NCI-H2081 (cell line): ENCODE measurements at regions not wholly inside any gene's neighbourhood (a gene's known extent, or its start where the extent isn't known, plus 50 kb on each side); places are given as distances from the start of the nearest gene placed in this dataset.
"Not testable (repeated sequence)": the region's sequence is repeated elsewhere in the genome, so short reads cannot be mapped to it uniquely, and the experiment has no call there.

ENCODE experiments used
- DNase-seq, 2 experiments: peaks; one replicate each; lab custom pipeline; 2025; lab: John Stamatoyannopoulos, UW

DNA sequence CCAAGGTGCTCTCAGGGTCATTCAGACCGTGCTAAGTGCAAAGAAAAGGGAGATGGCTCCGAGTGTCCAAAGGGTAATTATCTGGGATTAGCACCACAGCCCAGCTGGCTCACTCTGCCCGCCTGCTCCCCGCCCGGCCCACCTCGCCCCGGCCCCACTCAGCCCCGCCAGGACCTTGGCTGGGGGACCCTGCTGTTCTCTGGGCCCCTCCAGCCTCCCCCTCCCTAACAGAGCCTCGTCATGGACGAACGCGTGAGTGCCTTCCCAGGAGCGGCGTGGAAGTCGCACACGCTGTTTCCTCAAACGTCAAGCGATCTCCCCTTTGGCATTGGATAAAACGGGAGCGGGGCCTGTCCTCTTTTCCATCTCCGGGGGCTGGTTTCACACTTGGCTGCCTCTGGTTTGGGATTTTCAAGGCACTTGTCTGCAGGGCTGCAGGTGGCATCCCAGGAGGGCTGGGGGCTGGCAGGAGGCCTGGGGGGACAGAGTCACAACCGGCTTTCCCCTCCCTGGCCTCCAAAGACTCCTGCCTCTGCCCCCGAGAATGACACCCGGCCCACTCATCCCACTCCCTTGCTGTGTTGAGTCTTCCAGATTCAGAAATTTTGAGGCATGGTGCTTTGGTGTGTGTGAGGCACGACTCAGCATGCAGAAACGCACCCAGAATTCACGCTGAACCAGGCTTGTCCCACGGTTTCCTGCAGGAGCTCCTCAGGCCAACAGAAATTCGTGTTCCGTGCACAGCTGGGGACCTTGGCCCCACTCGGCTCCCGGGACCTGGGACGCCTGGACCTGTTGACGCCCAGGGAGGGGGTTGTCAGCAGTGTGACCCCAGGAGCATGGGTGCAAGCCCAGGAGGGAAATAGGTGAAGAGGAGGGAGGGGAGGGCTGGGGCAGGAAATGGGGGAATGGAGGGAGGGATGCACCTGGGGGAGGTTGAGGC, 110.0 kb downstream of the PDGFA start:
- DNase-seq, result no peak

DNA sequence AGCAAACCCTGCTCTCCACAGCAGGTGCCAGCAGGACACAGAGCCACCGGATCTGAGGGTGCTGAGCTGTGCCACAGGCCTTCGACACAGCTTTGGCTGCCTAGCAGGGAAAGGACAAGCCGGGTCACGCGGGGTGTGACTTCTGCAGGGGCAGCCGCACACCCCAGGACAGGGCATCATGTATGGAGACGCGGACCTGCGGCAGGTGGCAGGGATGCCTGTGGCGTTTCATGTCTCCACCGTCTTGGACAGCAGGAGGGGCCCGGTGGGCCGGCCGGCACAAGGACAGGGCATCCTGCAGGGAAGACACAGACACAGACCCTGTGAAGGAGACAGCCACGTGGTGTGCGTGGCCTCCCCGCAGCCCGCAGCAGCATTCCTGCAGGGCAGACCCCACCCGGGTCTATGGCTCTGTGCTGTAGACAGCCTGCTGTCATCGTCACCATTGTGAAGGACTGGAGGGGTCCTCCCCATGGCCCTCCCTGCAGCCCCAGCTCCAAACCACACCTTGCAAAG, 109.2 kb downstream of the PDGFA start:
- no peak for DNase-seq

DNA sequence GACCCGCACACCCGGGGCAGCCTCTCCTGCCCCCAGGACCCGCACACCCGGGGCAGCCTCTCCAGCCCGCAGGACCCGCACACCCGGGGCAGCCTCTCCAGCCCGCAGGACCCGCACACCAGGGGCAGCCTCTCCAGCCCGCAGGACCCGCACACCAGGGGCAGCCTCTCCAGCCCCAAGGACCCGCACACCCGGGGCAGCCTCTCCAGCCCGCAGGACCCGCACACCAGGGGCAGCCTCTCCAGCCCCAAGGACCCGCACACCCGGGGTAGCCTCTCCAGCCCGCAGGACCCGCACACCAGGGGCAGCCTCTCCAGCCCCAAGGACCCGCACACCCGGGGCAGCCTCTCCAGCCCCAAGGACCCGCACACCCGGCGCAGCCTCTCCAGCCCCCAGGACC, 108.5 kb downstream of the PDGFA start:
- not testable (repeated sequence) for DNase-seq

DNA sequence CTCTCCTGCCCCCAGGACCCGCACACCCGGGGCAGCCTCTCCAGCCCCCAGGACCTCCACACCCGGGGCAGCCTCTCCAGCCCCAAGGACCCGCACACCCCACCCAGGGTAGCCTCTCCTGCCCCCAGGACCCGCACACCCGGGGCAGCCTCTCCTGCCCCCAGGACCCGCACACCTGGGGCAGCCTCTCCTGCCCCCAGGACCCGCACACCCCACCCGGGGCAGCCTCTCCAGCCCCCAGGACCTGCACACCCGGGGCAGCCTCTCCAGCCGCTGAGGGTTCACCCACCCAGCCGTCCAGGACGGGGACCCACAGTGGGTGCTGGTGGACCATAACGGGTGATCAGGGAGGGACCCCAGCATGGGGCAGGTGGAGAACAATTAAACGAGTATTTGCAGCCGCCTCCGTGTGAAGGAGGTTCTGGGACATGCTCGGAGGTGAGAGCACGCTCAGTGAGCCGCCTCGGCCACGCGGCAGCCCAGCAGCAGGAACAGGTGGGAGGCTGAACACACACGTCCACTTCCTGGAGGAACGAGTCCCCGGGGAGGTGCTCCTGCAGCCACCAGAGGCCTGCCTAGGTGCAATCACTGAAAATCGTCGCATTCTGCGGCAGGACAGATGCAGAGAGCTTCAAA, 107.9 kb downstream of the PDGFA start:
- DNase-seq, result no peak

DNA sequence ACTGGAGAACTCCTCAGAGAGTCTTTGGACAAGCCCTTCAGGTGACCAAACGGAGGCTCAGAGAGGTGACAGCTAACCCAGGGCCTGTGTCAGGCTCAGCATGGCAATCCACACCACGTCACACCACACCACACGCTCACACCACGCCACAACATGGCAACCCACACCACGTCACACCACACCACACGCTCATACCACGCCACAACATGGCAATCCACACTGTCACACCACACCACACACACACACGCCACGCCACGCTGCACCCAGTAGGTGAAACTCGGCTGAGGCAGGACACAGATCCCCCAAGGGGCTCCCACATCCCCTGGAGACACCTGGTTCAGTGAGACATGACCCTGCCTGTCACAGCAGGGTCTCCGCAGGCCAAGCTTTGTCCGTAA, 107.3 kb downstream of the PDGFA start:
- DNase-seq, result no peak

DNA sequence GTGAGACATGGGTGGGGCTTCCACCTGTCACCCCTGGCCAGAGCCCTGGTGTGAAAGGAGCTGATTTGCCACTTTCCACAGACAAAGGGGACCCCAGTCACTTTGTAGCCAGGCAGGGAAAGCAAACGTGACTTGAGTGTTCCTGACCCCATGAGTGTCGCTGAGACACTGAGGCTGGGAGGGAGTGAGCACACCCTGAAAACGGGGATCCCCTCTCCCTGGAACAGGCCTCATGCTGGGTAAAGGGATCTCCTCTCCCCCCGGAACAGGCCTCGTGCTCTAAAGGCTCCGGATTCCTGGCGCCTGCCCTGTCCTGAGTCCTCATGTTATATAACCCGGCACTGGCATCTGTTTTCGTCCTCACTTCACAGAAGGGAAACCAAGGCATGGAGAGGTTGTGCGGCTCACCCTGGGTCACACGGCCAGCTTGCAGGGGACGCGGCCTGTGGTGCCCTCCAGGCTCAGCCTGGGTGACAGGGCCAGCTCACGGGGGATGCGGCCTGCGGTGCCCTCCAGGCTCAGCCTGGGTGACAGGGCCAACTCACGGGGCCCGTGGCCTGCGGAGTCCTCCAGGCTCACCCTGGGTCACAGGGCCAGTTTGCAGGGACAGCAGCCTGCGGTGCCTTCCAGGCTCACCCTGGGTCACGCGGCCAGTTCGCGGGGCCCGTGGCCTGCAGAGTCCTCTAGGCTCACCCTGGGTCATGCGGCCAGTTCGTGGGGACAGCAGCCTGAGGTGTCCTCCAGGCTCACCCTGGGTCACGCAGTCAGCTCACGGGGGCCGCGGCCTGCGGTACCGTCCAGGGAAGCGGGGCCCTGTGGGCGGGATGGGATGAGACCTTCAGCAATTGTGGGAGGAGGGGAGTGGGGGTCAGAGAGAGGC, 104.7 kb downstream of the PDGFA start:
- DNase-seq, result no peak

DNA sequence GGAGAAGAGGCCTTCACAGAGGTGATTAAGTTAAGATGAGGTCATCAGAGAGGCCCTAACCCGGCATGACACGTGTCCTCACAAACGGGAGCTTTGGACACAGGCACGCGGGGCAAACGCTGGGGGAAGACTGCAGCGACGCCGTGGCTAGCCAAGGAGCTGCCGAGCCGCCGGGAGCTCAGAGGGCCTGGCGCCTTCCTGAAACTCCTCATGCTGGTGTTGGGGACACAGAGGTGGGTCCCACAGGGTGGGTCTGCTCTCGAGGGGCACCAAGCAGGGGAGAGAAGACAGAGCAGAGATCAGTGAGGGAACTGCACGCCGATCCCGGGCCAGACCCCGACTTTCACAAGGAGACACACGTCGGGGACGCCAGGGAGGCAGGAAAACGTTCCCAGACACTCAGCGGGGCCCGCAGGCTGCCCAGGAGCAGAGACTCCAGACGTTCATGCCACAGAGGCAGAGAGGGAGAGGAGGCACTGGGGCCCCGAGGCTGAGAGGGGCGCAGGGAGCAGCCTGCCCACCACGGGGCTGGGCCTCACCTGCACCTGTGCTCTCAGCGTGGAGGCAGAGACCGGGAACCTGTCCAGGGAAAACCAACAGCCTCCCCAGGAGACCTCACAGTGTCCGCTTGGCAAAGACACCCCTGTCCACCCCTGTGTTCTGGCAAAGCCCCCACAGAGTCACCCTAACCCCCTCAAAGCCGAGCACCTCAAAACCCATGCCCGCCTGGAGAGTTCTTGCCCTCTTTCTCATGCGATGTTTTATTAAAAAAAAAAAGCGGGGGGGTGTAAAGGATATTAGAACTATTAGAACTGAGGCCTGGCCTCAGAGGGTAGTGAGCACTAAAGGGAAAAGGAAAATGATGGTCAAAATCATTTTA, 103.8 kb downstream of the PDGFA start:
- no peak for DNase-seq

DNA sequence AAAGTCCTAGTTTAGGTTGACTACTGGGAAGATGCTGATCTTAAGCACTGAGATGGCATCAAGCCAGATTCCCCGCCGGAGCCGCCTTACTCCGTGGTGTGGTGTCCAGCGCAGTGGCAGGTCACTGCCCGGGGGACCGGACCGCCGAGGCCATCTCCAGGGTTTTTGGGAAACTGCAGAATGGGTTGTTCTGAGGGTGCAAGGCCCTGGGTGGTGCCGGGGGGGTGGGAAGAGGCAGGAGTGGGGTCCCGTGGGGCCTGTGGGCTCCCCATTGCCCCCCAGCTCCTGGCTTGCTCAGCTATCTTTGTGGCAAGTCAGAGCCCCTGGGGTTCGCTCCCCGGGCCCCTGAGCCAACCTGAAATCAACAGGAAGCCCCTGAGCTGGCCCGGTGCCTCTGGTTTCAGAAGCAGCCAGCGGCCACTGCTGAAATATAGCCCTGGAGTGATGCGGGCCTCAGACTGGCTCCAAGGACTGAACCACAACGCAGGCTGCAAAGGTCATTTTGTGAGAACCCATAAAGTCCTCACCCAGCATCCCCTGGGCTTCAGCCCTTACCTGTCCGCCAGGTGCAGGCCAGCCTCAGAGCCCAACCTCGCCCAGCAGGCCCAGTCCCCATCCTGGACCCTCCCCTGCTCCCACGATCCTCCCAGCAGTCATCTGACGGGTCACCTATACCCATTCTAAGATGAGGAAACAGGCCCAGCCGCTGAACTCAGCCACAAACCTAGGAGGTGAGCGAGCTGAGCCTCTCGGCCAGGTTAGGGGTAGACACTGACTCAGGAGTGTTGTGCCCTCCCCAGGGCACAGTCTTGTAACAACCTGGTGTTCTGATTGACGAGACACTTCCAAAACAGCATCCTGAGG, 102.7 kb downstream of the PDGFA start:
- no peak for DNase-seq

DNA sequence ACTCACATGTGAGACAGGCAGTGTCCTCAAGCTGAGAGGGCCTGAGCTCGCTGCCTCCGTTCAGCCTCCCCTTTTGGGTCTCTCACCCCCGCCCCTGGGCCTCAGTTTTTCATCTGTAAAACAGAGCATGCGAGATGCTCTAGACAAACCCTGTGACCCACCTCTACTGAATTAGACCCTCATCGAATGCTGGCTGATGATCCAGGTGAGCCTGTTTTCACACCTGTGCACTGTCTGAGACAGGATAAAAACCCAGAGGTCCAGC, 102.1 kb downstream of the PDGFA start:
- DNase-seq, result no peak

DNA sequence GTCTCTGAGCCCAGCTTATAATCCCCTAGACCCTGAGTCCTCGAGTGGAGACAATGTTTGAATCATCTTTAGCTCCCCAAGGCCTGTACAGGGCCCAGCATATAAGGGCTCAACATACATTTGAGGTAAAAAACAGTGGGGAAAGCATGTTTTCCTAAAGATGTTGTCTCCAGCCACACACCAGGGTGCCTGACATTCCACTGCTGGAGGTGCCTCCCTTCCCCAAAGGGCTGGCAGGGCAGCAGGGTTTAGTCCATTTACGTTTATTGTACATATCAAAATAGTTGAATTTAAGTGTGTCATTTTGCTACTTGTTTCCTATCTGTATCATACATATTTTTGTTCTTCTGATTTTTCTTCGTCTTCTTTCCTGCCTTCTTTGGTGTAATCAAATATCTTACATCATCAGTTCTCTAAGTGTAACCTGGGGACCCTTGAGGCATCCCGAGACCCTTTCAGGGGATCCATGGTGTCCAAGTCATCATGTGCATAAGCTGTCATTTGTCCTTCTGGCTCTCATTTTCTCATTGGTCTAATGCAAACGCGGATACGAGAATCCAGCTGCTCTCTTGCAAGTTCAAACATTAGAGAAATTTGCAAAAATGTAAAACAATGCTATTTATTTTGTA, 101.6 kb downstream of the PDGFA start:
- DNase-seq, result no peak

DNA sequence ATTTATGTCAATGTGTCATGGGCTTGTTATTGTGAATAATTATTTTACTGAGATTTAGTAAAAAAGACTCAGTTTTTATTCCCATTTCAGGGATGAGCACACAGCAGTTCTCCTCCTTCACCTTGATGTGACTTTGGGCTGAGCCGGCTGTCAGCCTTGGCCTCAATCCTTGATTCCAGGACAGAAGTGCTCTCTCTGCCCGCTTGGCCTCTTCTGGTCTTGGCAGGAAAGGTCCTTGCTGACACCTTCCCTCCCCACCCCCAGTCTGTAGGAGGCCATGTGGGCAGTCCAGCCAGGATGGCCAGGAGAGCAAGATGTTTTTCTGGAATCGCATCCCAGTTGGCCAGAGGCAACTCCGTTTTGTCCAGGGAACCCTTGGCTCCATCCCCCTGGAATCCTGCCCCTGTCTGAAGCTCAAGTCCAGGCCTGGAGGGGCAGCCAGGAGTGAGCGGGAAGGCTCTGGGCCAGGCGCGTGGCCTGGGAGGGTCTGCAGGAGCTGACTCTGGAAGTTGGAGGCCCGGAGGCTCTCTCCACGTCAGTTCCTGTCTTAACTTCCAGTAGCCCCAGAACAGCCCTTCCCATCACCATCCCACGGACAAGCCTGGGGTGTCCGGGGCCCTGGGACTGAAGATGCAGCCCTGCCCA, 100.9 kb downstream of the PDGFA start:
- no peak for DNase-seq

DNA sequence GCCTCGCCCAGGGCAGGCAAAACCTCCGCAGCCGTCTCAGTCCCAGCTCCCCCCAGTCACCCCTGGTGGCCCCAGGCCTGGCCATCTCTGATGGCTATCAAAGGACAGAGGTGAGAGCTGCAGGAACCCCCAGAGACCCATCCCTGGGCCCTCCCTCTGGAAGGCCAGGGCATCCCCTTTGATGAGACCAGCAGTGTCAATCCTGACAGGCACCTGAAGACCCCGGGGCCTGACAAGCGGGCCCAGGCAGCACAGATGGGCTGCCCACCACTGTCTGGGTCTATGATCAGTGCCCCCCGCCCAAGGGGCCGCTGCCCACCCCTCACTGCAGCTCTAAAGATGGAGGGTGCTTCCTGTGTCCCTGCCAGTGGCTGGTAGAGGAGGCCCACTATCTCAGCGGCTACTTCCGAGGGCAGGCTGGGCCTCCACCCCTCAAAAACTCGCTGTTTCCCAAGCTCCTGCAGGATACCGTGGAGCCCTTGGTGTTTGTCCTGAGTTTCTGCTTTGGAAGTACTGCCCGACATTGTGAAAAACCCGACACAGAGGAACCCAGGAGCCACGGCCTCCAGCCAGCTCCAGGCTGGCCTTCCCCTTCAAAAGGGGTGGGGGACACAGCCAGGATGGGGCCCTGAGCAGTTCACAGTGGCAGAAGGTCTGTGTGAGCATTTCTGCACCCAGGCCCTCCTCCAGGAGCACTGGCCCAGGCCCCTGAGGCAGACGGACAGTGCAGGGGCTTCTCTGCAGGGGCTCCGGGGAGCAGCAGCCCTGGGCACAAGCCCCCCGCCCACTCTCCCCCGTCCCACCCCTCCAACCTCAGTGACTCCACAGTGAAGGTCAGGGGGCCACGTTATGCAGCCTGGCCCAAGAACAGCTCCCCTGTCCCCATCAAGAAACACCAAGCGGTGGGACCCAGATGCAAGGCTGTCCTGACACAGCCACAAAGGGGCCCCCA, 99.2 kb downstream of the PDGFA start:
- no peak for DNase-seq

DNA sequence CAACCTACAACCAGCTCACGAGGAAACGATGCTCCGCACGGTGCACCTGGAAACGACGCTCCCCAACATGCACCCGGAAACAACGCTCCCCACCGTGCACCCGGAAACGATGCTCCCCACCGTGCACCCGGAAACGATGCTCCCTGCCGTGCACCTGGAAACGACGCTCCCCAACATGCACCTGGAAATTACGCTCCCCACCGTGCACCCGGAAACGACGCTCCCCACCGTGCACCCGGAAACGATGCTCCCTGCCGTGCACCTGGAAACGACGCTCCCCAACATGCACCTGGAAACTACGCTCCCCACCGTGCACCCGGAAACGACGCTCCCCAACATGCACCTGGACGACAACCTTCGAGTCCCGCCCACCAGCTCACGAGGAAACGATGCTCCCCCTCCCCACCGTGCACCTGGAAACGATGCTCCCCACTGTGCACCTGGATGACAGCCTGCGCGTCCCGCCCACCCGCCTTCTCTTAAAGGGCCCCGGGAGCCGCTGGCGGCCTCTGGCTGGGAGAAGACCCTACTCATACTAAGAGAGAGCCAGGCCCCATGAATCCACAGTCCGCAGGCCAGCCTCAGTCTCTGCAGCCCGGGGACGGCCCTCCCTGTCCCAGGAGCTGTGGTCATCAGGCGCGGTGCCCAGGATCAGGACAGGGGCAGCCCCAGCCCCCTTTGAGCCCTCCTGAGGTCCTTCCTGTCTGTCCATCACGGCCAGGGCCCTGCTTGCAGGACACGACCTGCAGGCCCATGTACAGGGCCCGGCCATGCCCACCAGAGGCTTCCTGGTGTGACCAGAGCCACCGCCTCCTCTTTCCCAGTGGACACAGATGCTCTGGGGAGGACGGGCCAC, 98.3 kb downstream of the PDGFA start:
- DNase-seq, result peak; percentile 21 to 71

DNA sequence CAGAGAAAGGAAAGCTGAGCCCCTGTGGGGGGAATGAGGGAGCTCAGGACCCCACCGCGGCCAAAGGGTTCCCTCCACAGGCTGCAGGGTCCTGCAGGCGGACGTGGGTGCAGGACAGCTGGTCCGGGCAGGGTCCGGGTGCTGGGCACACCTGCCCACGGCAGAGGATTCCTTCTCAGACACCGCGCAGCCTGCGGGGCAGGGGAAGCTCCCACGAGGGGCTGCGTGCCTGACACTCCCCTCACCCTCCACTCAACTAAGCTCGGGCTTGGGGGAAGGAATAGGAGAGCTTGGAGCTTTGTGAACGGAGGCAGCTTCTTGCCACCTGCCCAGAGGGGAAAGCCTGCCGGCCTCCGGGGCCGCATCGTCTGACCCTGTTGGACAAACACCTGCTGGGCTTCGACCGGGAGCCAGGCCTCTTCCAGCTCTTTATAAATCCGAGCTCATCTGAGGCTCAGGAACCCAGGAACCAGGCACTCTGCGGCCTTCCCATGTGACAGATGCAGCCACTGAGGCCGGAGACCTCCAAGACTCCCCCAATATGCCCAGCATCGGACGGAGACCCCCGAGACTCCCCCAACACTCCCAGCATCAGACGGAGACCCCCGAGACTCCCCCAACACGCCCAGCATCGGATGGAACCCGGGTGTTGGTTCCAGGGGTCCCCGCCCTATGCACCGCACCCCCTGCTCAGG, 97.3 kb downstream of the PDGFA start:
- DNase-seq, result no peak

DNA sequence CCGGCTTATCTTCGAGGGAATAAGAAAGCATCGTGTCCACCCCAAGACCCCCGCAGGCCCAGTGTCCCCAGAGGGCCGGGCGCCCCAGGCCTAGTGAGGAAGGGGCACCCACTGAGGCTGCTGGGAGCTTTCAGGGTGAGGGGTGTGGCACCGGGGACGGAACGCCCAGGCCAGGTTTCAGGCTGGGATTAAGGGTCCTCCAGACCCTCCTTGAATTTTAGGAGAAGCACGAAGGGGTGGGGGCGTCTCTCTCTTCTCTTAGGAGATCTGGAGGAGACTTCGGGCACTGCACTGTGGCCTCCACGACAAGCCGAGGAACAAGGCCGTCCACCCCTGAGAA, 96.8 kb downstream of the PDGFA start:
- no peak for DNase-seq

DNA sequence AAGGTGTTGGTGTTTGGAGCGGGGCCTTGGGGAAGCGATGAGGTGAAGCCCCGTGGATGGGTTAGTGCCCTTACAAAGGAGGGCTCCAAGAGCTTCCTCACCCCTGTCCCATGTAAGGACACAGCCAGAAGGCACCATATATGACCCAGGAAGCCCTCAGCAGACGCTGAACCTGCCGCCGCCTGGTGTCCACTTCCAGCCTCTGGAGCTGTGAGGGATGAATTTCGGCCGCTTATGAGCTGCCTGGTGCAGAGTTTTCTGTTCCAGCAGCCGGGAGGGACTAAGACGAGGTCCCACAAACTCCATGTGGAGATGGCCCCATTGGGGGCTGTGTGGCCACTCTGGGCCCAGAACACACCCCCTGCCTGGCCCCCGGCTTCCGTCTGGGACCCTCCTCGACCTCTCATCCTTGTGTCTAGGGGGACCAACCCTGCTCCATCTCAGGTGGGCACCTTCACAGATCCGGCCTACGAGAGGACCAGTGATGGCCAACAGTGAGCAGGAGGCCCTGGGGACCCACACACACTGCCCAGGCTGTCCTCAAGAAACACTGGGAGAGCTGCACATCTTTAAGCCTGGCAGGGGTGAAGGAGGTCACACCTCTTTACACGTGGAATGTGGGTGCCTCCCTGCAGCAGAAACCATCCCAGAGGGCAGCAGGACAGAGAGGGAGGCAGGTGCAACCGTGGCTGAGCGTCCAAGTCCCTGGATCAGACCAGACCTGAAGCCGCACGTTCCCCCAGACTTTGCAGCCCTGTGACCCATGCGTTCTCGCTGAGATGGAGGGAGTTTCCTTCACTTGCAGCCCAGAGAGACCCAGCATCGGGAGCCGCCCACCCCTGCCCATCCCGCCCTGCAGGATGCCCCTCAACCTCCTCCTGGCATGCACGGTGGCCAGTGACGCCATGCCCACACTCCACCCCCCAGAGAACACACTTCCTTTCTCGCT, 96.1 kb downstream of the PDGFA start:
- DNase-seq, result no peak
